Astrocyte (in vitro differentiated cells and primary cell): ENCODE measurements at regions not wholly inside any gene's neighbourhood (a gene's known extent, or its start where the extent isn't known, plus 50 kb on each side); places are given as distances from the start of the nearest gene placed in this dataset.

Experiments
- DNase-seq: peaks from one replicate; pipeline ENCODE4 v3.0.0-alpha.2; 2010; ENCODE audit warnings: low read depth
- FAIRE-seq: peaks from 2 replicates; lab custom pipeline; 2011; peaks lifted over from hg19 to GRCh38; lab: Jason Lieb, UNC
- H2AFZ ChIP-seq: 2 replicates; pipeline ENCODE4 v1.6.0; 2012; ENCODE audit warnings: low read depth, low read length, inconsistent platforms
- H3K27ac ChIP-seq: 2 replicates; pipeline ENCODE4 v1.5.1; 2011; ENCODE audit warnings: low read depth, low read length, inconsistent platforms
- H3K27me3 ChIP-seq: 2 replicates; pipeline ENCODE4 v1.6.0; 2011; ENCODE audit warnings: low read length, inconsistent platforms; ENCODE audit not compliant: insufficient read depth
- H3K36me3 ChIP-seq: 2 replicates; pipeline ENCODE4 v1.5.1; 2011; ENCODE audit warnings: low read length, inconsistent platforms; ENCODE audit not compliant: insufficient read depth
- H3K4me1 ChIP-seq: 2 replicates; pipeline ENCODE4 v1.5.1; 2011; ENCODE audit warnings: low read length, inconsistent platforms; ENCODE audit not compliant: insufficient read depth
- H3K4me2 ChIP-seq: 2 replicates; pipeline ENCODE4 v1.6.0; 2012; ENCODE audit warnings: low read length, inconsistent platforms
- H3K4me3 ChIP-seq: 2 replicates; pipeline ENCODE4 v1.5.1; 2011; ENCODE audit warnings: low read depth, mild to moderate bottlenecking, low read length, inconsistent platforms; ENCODE audit not compliant: insufficient read depth
- H3K79me2 ChIP-seq: 2 replicates; pipeline ENCODE4 v1.6.0; 2012; ENCODE audit warnings: mild to moderate bottlenecking, low read length, inconsistent platforms; ENCODE audit not compliant: insufficient read depth
- H3K9ac ChIP-seq: 2 replicates; pipeline ENCODE4 v1.6.0; 2012; ENCODE audit warnings: mild to moderate bottlenecking, low read length, inconsistent platforms
- H3K9me3 ChIP-seq: 2 replicates; pipeline ENCODE4 v1.5.1; 2012; ENCODE audit warnings: low read depth, mild to moderate bottlenecking, low read length, inconsistent platforms; ENCODE audit not compliant: insufficient read depth
- H4K20me1 ChIP-seq: 2 replicates; pipeline ENCODE4 v1.6.0; 2012; ENCODE audit warnings: low read length, inconsistent platforms; ENCODE audit not compliant: insufficient read depth
- H3K27ac Mint-ChIP-seq: one replicate; pipeline ENCODE4 v1.8.0; 2021; ENCODE audit warnings: mild to moderate bottlenecking, mixed read lengths; ENCODE audit not compliant: unreplicated experiment
- H3K27me3 Mint-ChIP-seq: one replicate; pipeline ENCODE4 v1.8.0; 2021; ENCODE audit warnings: low read depth, mixed read lengths; ENCODE audit not compliant: unreplicated experiment
- H3K36me3 Mint-ChIP-seq: one replicate; pipeline ENCODE4 v1.8.0; 2021; ENCODE audit warnings: low read depth, mixed read lengths; ENCODE audit not compliant: unreplicated experiment
- H3K4me1 Mint-ChIP-seq: one replicate; pipeline ENCODE4 v1.8.0; 2021; ENCODE audit warnings: low read depth, mixed read lengths; ENCODE audit not compliant: unreplicated experiment
- H3K4me3 Mint-ChIP-seq: one replicate; pipeline ENCODE4 v1.8.0; 2021; ENCODE audit warnings: mild to moderate bottlenecking, moderate library complexity, mixed read lengths; ENCODE audit not compliant: unreplicated experiment
- H3K9me3 Mint-ChIP-seq: one replicate; pipeline ENCODE4 v1.8.0; 2021; ENCODE audit warnings: mild to moderate bottlenecking, mixed read lengths; ENCODE audit not compliant: unreplicated experiment
- CTCF ChIP-seq: IDR thresholded peaks from 2 replicates; pipeline ENCODE4 v1.5.1; 2011; ENCODE audit warnings: low read depth, mild to moderate bottlenecking, inconsistent platforms, low read length, moderate library complexity; ENCODE audit not compliant: insufficient read depth
- EZH2 ChIP-seq: IDR thresholded peaks from 2 replicates; pipeline ENCODE4 v1.6.1; 2012; ENCODE audit warnings: mild to moderate bottlenecking, low read length, inconsistent platforms; ENCODE audit not compliant: insufficient read depth

GRCh38 chr2:209049608-209050007 is 374.2 kb upstream of the MAP2 start:
- no peak overlapping the region for H3K27ac Mint-ChIP-seq

GRCh38 chr2:209062210-209062609 is 361.6 kb upstream of the MAP2 start:
- Histone ChIP-seq H4K20me1 (no peaks in the 10 kb centered on the region), H3K4me2 (no peak overlapping the region), H3K9ac (no peak overlapping the region), H3K4me3 (no peak overlapping the region), H3K27ac (no peak overlapping the region), H3K36me3 (no peaks in the 10 kb centered on the region), H3K4me1 (no peaks in the 10 kb centered on the region), H3K9me3 (no peaks in the 10 kb centered on the region), H2AFZ (no peak overlapping the region), H3K79me2 (no peaks in the 10 kb centered on the region), H3K27me3 (no peaks in the 10 kb centered on the region)
- Mint-ChIP-seq H3K4me3 (no peak overlapping the region), H3K27me3 (no peaks in the 10 kb centered on the region), H3K36me3 (no peaks in the 10 kb centered on the region), H3K4me1 (no peaks in the 10 kb centered on the region), H3K27ac (no peak overlapping the region), H3K9me3 (peaks cover 4% of the 10 kb centered on the region)
- FAIRE-seq = no peak
- DNase-seq = no peak
- TF ChIP-seq EZH2 (no peak), CTCF (no peak)

More at GRCh38 chr2:209049608-209050007, 374.2 kb upstream of the MAP2 start:
- no peak overlapping the region for H3K4me2 ChIP-seq
- FAIRE-seq (no peak), DNase-seq (no peak)
- no peaks in the 10 kb centered on the region for H3K9me3 Mint-ChIP-seq
- no peaks in the 10 kb centered on the region for H3K4me1 Mint-ChIP-seq
- H3K27me3 Mint-ChIP-seq = no peaks in the 10 kb centered on the region
- no peaks in the 10 kb centered on the region for H4K20me1 ChIP-seq
- H3K27ac ChIP-seq = no peak overlapping the region
- no peak overlapping the region for H2AFZ ChIP-seq
- H3K9me3 ChIP-seq = no peaks in the 10 kb centered on the region
- no peaks in the 10 kb centered on the region for H3K4me1 ChIP-seq
- TF ChIP-seq EZH2 (no peak), CTCF (no peak)
- no peak overlapping the region for H3K4me3 ChIP-seq
- H3K36me3 Mint-ChIP-seq = no peaks in the 10 kb centered on the region
- H3K79me2 ChIP-seq = no peaks in the 10 kb centered on the region
- H3K27me3 ChIP-seq = no peaks in the 10 kb centered on the region
- H3K36me3 ChIP-seq = no peaks in the 10 kb centered on the region
- H3K4me3 Mint-ChIP-seq = no peak overlapping the region
- no peak overlapping the region for H3K9ac ChIP-seq

- no peak overlapping the region for H3K4me2 ChIP-seq
- Mint-ChIP-seq H3K27me3 (no peaks in the 10 kb centered on the region), H3K36me3 (no peaks in the 10 kb centered on the region), H3K9me3 (no peaks in the 10 kb centered on the region), H3K27ac (no peak overlapping the region), H3K4me1 (no peaks in the 10 kb centered on the region), H3K4me3 (no peak overlapping the region)
- H2AFZ ChIP-seq = no peak overlapping the region
- H3K4me3 ChIP-seq = no peak overlapping the region
- H4K20me1 ChIP-seq = no peaks in the 10 kb centered on the region
- FAIRE-seq (no peak), DNase-seq (no peak)
- H3K27me3 ChIP-seq = no peaks in the 10 kb centered on the region
- TF ChIP-seq EZH2 = no peak
- TF ChIP-seq CTCF = no peak
- H3K36me3 ChIP-seq = no peaks in the 10 kb centered on the region
- H3K27ac ChIP-seq = no peak overlapping the region
- H3K9me3 ChIP-seq = no peaks in the 10 kb centered on the region
- no peaks in the 10 kb centered on the region for H3K79me2 ChIP-seq
- H3K4me1 ChIP-seq = no peaks in the 10 kb centered on the region
- no peak overlapping the region for H3K9ac ChIP-seq
Observed at GRCh38 chr2:209070262-209070661, 353.6 kb upstream of the MAP2 start.
